ENCODE measurements at regions not wholly inside any gene's neighbourhood (a gene's known extent, or its start where the extent isn't known, plus 50 kb on each side); places are given as distances from the start of the nearest gene placed in this dataset.
A peak's percentile ranks its signal among the peaks of the same experiment; 100 is the strongest.
"Not testable (repeated sequence)": the region's sequence is repeated elsewhere in the genome, so short reads cannot be mapped to it uniquely, and the experiment has no call there.

DNA sequence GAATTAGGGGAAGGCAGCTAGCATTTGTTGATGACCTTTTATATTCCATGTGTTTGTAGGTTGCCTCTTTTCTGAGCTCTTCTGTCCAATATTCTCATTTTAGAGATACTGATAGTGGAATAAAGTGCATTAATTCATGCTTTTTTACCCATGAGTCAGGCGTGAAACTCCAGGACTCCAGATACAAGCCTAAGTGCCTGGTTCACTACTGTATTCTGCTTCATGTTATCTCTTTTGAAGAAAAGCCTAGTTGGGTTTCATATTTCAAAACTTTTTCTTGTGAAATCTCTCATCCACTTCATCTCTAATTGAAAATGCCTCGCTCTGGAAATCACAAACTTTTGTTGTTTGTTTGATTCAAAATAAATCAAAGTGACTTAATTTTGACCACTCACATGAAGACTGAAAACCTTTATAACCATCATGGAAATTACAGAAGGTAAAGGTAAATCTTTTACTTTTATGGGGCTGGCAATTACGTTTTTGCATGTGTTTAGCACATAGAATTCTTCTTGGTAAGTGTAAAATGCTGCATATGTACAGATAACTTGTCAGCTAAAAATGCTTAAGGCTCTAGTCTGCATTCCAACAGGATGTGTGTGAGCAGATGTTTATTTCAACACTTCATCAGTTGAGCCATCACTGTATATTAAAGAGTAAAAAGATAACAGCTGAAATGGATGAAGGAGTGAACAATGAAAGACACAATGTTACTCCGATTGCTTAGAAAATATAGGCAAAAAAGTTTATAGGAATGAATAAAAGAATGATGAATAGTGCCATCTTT, 961.8 kb upstream of the CELF2 start:
- Histone ChIP-seq H3K4me1 (ENCODE audit: control insufficient read depth, insufficient read depth, low read length, poor library complexity, severe bottlenecking) (no peaks in the 10 kb centered on the region), H3K4me3 (ENCODE audit: low read depth, low read length) (no peak overlapping the region), H3K36me3 (ENCODE audit: control insufficient read depth, insufficient read depth, low read length) (no peaks in the 10 kb centered on the region), H3K27ac (ENCODE audit: insufficient read depth, low read length, poor library complexity, severe bottlenecking) (no peak overlapping the region), H3K27me3 (ENCODE audit: control insufficient read depth, insufficient read depth, low read length) (no peaks in the 10 kb centered on the region), H3K9me3 (ENCODE audit: control insufficient read depth in 2 of 2, low read length in 2 of 2) (no peaks in the 10 kb centered on the region)
- peaks cover 6% of the 10 kb centered on the region for H3K27me3 Mint-ChIP-seq
- no peaks in the 10 kb centered on the region for H3K4me1 Mint-ChIP-seq
- H3K27ac Mint-ChIP-seq = peak overlapping the region in 1 of 3 donors; percentile 49
- H3K4me3 Mint-ChIP-seq = no peak overlapping the region
- no peak for DNase-seq
- H3K9me3 Mint-ChIP-seq = peaks cover 0 to 3% (median 2%) of the 10 kb centered on the region in 7 donors
- ATAC-seq (ENCODE audit: low read depth in 2 of 2) = no peak
- H3K36me3 Mint-ChIP-seq = no peaks in the 10 kb centered on the region

DNA sequence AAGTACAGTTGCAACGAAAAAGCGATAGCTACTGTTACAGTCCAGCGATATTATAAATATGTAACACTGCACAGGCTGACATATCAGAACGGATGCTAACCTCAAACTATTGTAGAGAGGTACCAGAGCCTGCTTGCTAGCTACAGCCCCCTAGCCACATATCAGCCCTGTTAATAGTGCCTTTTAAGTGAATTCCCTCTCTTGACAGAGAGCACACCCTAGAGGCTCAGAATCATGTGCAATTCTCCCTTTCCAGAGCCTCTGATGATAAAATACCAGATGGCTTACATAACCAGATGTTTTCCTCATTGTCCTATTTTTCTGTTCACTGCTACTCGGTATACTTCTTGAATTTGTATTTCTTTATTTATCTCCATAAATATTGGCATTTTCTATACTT, 960.7 kb upstream of the CELF2 start:
- H3K4me1 ChIP-seq (ENCODE audit: control insufficient read depth, insufficient read depth, low read length, poor library complexity, severe bottlenecking) = no peaks in the 10 kb centered on the region
- DNase-seq = no peak
- Mint-ChIP-seq H3K36me3 (no peaks in the 10 kb centered on the region), H3K27ac (no peak overlapping the region), H3K4me1 (no peaks in the 10 kb centered on the region), H3K9me3 (peaks cover 0 to 3% (median 2%) of the 10 kb centered on the region in 7 donors), H3K4me3 (no peak overlapping the region), H3K27me3 (peaks cover 6% of the 10 kb centered on the region)
- no peaks in the 10 kb centered on the region for H3K9me3 ChIP-seq (ENCODE audit: control insufficient read depth in 2 of 2, low read length in 2 of 2)
- H3K4me3 ChIP-seq (ENCODE audit: low read depth, low read length) = no peak overlapping the region
- no peaks in the 10 kb centered on the region for H3K27me3 ChIP-seq (ENCODE audit: control insufficient read depth, insufficient read depth, low read length)
- H3K36me3 ChIP-seq (ENCODE audit: control insufficient read depth, insufficient read depth, low read length) = no peaks in the 10 kb centered on the region
- no peak overlapping the region for H3K27ac ChIP-seq (ENCODE audit: insufficient read depth, low read length, poor library complexity, severe bottlenecking)
- ATAC-seq (ENCODE audit: low read depth in 2 of 2) = no peak

DNA sequence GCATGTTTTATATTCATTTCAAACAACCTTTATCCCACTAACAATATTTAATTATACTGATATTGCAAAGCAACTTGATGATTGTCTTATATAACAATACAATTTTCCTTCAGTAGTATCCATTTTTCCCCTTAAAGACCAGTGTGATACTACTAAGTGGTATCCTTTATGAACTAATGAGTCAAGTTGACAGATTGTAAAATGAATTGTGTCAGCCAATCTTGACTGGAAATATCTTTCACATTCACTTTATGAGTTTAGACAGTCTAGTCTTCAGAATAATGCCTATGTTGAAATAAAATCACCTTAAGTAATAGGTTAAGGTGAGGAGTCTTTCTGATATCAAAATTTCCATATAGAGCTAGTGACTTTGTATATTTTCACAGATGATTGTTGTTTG, 950.0 kb upstream of the CELF2 start:
- no peaks in the 10 kb centered on the region for H3K4me1 ChIP-seq (ENCODE audit: control insufficient read depth, insufficient read depth, low read length, poor library complexity, severe bottlenecking)
- H3K4me3 ChIP-seq (ENCODE audit: low read depth, low read length) = no peak overlapping the region
- no peaks in the 10 kb centered on the region for H3K9me3 ChIP-seq (ENCODE audit: control insufficient read depth in 2 of 2, low read length in 2 of 2)
- H3K27me3 ChIP-seq (ENCODE audit: control insufficient read depth, insufficient read depth, low read length) = no peaks in the 10 kb centered on the region
- DNase-seq (no peak), ATAC-seq (ENCODE audit: low read depth in 2 of 2) (no peak)
- Mint-ChIP-seq H3K27me3 (no peaks in the 10 kb centered on the region), H3K4me1 (no peaks in the 10 kb centered on the region), H3K9me3 (peaks cover 0 to 8% (median 0%) of the 10 kb centered on the region in 7 donors), H3K27ac (no peak overlapping the region), H3K36me3 (no peaks in the 10 kb centered on the region), H3K4me3 (no peak overlapping the region)
- H3K36me3 ChIP-seq (ENCODE audit: control insufficient read depth, insufficient read depth, low read length) = no peaks in the 10 kb centered on the region
- no peak overlapping the region for H3K27ac ChIP-seq (ENCODE audit: insufficient read depth, low read length, poor library complexity, severe bottlenecking)

DNA sequence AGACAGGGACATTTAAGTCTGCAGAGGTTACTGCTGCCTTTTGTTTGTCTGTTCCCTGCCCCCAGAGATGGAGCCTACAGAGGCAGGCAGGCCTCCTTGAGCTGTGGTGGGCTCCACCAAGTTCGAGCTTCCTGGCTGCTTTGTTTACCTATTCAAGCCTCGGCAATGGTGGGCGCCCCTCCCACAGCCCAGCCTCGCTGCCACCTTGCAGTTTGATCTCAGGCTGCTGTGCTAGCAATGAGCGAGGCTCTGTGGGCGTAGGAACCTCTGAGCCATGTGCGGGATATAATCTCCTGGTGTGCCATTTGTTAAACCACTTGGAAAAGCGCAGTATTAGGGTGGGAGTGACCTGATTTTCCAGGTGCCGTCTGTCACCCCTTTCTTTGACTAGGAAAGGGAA, 942.8 kb upstream of the CELF2 start:
- not testable (repeated sequence) for H3K27ac Mint-ChIP-seq; H3K36me3 ChIP-seq (ENCODE audit: control insufficient read depth, insufficient read depth, low read length); H3K36me3 Mint-ChIP-seq; H3K9me3 ChIP-seq (ENCODE audit: control insufficient read depth in 2 of 2, low read length in 2 of 2); H3K4me3 Mint-ChIP-seq; ATAC-seq (ENCODE audit: low read depth in 2 of 2); DNase-seq; H3K27ac ChIP-seq (ENCODE audit: insufficient read depth, low read length, poor library complexity, severe bottlenecking); H3K4me1 Mint-ChIP-seq; H3K9me3 Mint-ChIP-seq; H3K27me3 ChIP-seq (ENCODE audit: control insufficient read depth, insufficient read depth, low read length); H3K27me3 Mint-ChIP-seq; H3K4me3 ChIP-seq (ENCODE audit: low read depth, low read length); H3K4me1 ChIP-seq (ENCODE audit: control insufficient read depth, insufficient read depth, low read length, poor library complexity, severe bottlenecking)

DNA sequence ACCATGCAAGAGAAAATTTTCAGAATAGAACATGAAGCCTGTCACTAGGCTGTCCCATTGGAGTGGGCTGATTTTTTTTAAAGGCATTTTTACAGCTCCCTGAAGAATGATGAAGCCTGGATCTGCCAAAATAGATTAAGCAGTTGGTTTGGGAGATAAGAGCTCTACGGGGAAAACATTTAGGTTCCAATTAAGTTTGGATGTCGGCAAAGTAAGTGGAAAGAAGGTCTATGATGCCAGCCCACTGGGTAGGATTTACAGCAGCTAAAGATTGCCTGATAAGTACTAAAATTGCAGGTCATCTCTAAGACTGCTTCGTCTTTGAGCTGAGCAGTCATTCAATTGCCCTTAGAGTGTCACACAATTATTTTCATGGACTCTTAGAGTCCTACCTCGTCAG, 939.2 kb upstream of the CELF2 start:
- Mint-ChIP-seq H3K9me3 (peaks cover 0 to 3% (median 2%) of the 10 kb centered on the region in 7 donors), H3K4me3 (no peak overlapping the region), H3K27me3 (peaks cover 3% of the 10 kb centered on the region), H3K4me1 (no peaks in the 10 kb centered on the region), H3K36me3 (no peaks in the 10 kb centered on the region), H3K27ac (no peak overlapping the region)
- no peaks in the 10 kb centered on the region for H3K36me3 ChIP-seq (ENCODE audit: control insufficient read depth, insufficient read depth, low read length)
- no peak overlapping the region for H3K4me3 ChIP-seq (ENCODE audit: low read depth, low read length)
- no peaks in the 10 kb centered on the region for H3K9me3 ChIP-seq (ENCODE audit: control insufficient read depth in 2 of 2, low read length in 2 of 2)
- no peaks in the 10 kb centered on the region for H3K4me1 ChIP-seq (ENCODE audit: control insufficient read depth, insufficient read depth, low read length, poor library complexity, severe bottlenecking)
- ATAC-seq (ENCODE audit: low read depth in 2 of 2) = no peak
- no peak for DNase-seq
- no peak overlapping the region for H3K27ac ChIP-seq (ENCODE audit: insufficient read depth, low read length, poor library complexity, severe bottlenecking)
- H3K27me3 ChIP-seq (ENCODE audit: control insufficient read depth, insufficient read depth, low read length) = no peaks in the 10 kb centered on the region

DNA sequence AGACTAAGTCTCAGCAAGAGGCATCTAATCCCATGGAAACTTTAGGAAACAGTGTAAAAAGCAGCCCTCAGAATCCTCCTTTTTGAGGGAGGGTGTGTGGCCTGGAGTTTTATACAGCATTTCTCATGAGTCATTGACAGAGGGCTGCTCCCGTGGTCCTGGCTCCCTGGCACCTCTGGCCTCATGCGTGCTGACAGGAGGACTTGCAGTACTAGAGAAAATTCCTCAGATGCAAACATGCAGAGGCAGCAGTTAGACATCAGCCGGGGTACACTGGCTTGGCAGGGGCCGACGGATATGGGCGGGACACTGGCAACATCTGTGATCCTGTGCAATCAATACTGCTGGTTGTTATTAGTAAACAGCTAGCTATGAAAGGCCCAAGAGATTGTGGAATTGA, 925.1 kb upstream of the CELF2 start:
- no peaks in the 10 kb centered on the region for H3K27me3 ChIP-seq (ENCODE audit: control insufficient read depth, insufficient read depth, low read length)
- Mint-ChIP-seq H3K27ac (no peak overlapping the region), H3K36me3 (no peaks in the 10 kb centered on the region), H3K9me3 (peaks cover 0 to 4% (median 0%) of the 10 kb centered on the region in 7 donors), H3K4me1 (no peaks in the 10 kb centered on the region), H3K4me3 (no peak overlapping the region), H3K27me3 (no peaks in the 10 kb centered on the region)
- H3K9me3 ChIP-seq (ENCODE audit: control insufficient read depth in 2 of 2, low read length in 2 of 2) = no peaks in the 10 kb centered on the region
- no peaks in the 10 kb centered on the region for H3K4me1 ChIP-seq (ENCODE audit: control insufficient read depth, insufficient read depth, low read length, poor library complexity, severe bottlenecking)
- H3K27ac ChIP-seq (ENCODE audit: insufficient read depth, low read length, poor library complexity, severe bottlenecking) = no peak overlapping the region
- H3K4me3 ChIP-seq (ENCODE audit: low read depth, low read length) = no peak overlapping the region
- no peak for DNase-seq
- ATAC-seq (ENCODE audit: low read depth in 2 of 2) = no peak
- H3K36me3 ChIP-seq (ENCODE audit: control insufficient read depth, insufficient read depth, low read length) = no peaks in the 10 kb centered on the region

DNA sequence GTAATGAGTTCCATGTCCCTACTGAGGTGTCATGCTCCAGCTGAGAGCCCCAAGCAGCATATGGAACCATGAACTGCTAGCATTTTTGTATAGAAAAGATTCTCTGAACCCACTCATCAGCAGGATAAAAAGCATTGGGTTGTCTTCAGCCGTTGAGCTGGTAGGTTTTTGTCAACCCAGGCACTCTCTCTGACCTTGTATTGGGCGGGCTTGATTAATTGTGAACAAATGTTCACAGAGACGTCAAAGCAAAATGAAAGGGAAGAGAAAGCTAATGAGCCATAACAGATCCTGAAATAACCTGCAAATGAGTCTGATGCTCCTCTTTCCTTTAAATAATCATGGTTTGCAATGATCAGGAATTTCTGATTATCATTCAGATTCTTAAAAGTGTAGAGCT, 924.7 kb upstream of the CELF2 start:
- Mint-ChIP-seq H3K9me3 (peaks cover 0 to 4% (median 0%) of the 10 kb centered on the region in 7 donors), H3K27me3 (no peaks in the 10 kb centered on the region), H3K27ac (no peak overlapping the region), H3K36me3 (no peaks in the 10 kb centered on the region), H3K4me3 (no peak overlapping the region), H3K4me1 (no peaks in the 10 kb centered on the region)
- ATAC-seq (ENCODE audit: low read depth in 2 of 2) (no peak), DNase-seq (no peak)
- Histone ChIP-seq H3K27ac (ENCODE audit: insufficient read depth, low read length, poor library complexity, severe bottlenecking) (no peak overlapping the region), H3K4me3 (ENCODE audit: low read depth, low read length) (no peak overlapping the region), H3K9me3 (ENCODE audit: control insufficient read depth in 2 of 2, low read length in 2 of 2) (no peaks in the 10 kb centered on the region), H3K36me3 (ENCODE audit: control insufficient read depth, insufficient read depth, low read length) (no peaks in the 10 kb centered on the region), H3K4me1 (ENCODE audit: control insufficient read depth, insufficient read depth, low read length, poor library complexity, severe bottlenecking) (no peaks in the 10 kb centered on the region), H3K27me3 (ENCODE audit: control insufficient read depth, insufficient read depth, low read length) (no peaks in the 10 kb centered on the region)

DNA sequence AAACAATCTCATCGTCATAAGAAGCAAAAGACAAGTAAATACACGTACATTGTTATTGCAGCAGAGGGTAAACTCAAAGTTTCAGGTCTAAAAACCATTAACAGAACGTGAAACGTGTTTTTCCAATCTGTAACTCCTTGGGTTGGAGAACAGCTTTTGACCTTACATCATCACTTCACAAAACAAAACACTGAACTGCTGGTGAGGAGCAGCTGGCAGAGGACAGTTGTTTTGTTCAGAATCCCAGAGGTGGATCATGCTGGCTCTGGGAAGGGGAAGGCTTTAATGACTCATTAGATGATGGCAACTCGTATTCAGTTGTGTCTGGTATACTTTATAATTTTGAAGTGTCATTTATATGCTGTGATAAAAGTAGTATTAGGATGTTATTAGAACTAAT, 923.0 kb upstream of the CELF2 start:
- Mint-ChIP-seq H3K9me3 (peaks cover 0 to 6% (median 3%) of the 10 kb centered on the region in 7 donors), H3K4me3 (no peak overlapping the region), H3K27me3 (no peaks in the 10 kb centered on the region), H3K4me1 (no peaks in the 10 kb centered on the region), H3K36me3 (no peaks in the 10 kb centered on the region), H3K27ac (no peak overlapping the region)
- no peaks in the 10 kb centered on the region for H3K4me1 ChIP-seq (ENCODE audit: control insufficient read depth, insufficient read depth, low read length, poor library complexity, severe bottlenecking)
- no peaks in the 10 kb centered on the region for H3K27me3 ChIP-seq (ENCODE audit: control insufficient read depth, insufficient read depth, low read length)
- no peak overlapping the region for H3K4me3 ChIP-seq (ENCODE audit: low read depth, low read length)
- no peaks in the 10 kb centered on the region for H3K9me3 ChIP-seq (ENCODE audit: control insufficient read depth in 2 of 2, low read length in 2 of 2)
- DNase-seq = no peak
- no peak overlapping the region for H3K27ac ChIP-seq (ENCODE audit: insufficient read depth, low read length, poor library complexity, severe bottlenecking)
- no peaks in the 10 kb centered on the region for H3K36me3 ChIP-seq (ENCODE audit: control insufficient read depth, insufficient read depth, low read length)
- ATAC-seq (ENCODE audit: low read depth in 2 of 2) = no peak
